Peyer's patch (tissue), 4 donors: ENCODE measurements at regions not wholly inside any gene's neighbourhood (a gene's known extent, or its start where the extent isn't known, plus 50 kb on each side); places are given as distances from the start of the nearest gene placed in this dataset.

Source experiments
- DNase-seq, 3 donors: peaks; one replicate each; pipeline ENCODE4 v3.0.0-alpha.2; 2017 to 2019
- H3K27ac ChIP-seq, 4 donors: fragments of 200-600 bp; sonication (generic); one replicate each; pipeline ENCODE4 v1.5.1; 2016 to 2019
- H3K27me3 ChIP-seq, 2 donors: fragments of 200-600 bp; sonication (generic); one replicate each; pipeline ENCODE4 v1.5.1; 2019
- H3K36me3 ChIP-seq, 3 donors: fragments of 200-600 bp; sonication (generic); one replicate each; pipeline ENCODE4 v1.5.1; 2016 to 2019
- H3K4me1 ChIP-seq, 4 donors: fragments of 200-600 bp; sonication (generic); one replicate each; pipeline ENCODE4 v1.5.1; 2016 to 2019
- H3K4me3 ChIP-seq, 4 donors: fragments of 200-600 bp; sonication (generic); 1 replicate in 3 of 4; 2 replicates in 1 of 4; pipeline ENCODE4 v1.5.1; 2016 to 2019; ENCODE audit warnings: mild to moderate bottlenecking in 1 of 4
- H3K9me3 ChIP-seq, 4 donors: fragments of 200-600 bp; sonication (generic); one replicate each; pipeline ENCODE4 v1.5.1; 2016 to 2019; ENCODE audit warnings: mild to moderate bottlenecking in 1 of 4
- CTCF ChIP-seq, 6 experiments: fragments of 450-650 bp in 4 of 6; fragments of 200-600 bp in 2 of 6; sonication (generic) in 1 of 6; IDR thresholded peaks; one replicate each; pipeline ENCODE4 v1.5.1; 2017 to 2019; ENCODE audit warnings: antibody characterized with exemption in 6 of 6, mild to moderate bottlenecking in 3 of 6, moderate library complexity in 1 of 6
- POLR2A ChIP-seq, 2 donors: fragments of 450-650 bp; IDR thresholded peaks; one replicate each; pipeline ENCODE4 v1.5.1; 2017; ENCODE audit warnings: antibody characterized with exemption in 2 of 2, mild to moderate bottlenecking in 2 of 2, moderate library complexity in 2 of 2

- TF ChIP-seq POLR2A (IDR thresholded peaks at IDR 0.05) (no peak), CTCF (IDR thresholded peaks at IDR 0.05) (no peak)
- DNase-seq = no peak
- no peak overlapping the region for H3K4me3 ChIP-seq
- H3K27me3 ChIP-seq = no peaks in the 10 kb centered on the region
- no peak overlapping the region for H3K27ac ChIP-seq
- H3K4me1 ChIP-seq = no peaks in the 10 kb centered on the region
- H3K9me3 ChIP-seq = peaks cover 0 to 7% (median 0%) of the 10 kb centered on the region in 4 donors
- H3K36me3 ChIP-seq = no peaks in the 10 kb centered on the region
Observed at GRCh38 chr20:39283464-39283863, 321.3 kb downstream of the DHX35 start.

DNA sequence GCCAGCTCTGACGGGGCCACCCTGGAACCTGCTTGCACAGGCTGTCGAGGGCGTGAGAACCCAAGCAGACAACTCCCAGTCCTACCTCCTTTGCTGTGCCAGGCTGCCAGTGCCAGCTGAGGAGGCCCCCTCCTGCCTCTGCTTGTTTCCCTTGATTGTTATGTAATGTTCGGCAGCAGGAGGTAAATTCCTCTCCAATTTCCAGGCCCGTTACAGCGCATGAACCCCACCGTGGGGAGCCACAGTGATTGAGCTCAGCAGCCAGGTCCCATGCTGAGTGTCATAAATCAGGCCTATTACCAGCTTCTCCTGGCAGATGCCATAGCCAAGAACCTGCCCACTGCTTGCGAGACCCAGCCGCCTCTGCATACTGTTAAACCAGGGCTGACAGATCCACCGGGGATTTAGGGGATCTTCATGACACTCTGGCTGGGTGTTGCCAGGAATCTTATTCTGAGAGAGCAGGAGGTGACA, 320.5 kb downstream of the DHX35 start:
- Histone ChIP-seq H3K4me3 (no peak overlapping the region), H3K9me3 (peaks cover 0 to 6% (median 0%) of the 10 kb centered on the region in 4 donors), H3K4me1 (no peaks in the 10 kb centered on the region), H3K36me3 (no peaks in the 10 kb centered on the region), H3K27me3 (no peaks in the 10 kb centered on the region), H3K27ac (no peak overlapping the region)
- TF ChIP-seq POLR2A (IDR thresholded peaks at IDR 0.05) = no peak
- TF ChIP-seq CTCF (IDR thresholded peaks at IDR 0.05) = no peak
- DNase-seq = no peak

- no peak overlapping the region for H3K27ac ChIP-seq
- no peaks in the 10 kb centered on the region for H3K9me3 ChIP-seq
- H3K4me3 ChIP-seq = no peak overlapping the region
Observed at GRCh38 chr20:39280875-39281274, 318.7 kb downstream of the DHX35 start.

DNA sequence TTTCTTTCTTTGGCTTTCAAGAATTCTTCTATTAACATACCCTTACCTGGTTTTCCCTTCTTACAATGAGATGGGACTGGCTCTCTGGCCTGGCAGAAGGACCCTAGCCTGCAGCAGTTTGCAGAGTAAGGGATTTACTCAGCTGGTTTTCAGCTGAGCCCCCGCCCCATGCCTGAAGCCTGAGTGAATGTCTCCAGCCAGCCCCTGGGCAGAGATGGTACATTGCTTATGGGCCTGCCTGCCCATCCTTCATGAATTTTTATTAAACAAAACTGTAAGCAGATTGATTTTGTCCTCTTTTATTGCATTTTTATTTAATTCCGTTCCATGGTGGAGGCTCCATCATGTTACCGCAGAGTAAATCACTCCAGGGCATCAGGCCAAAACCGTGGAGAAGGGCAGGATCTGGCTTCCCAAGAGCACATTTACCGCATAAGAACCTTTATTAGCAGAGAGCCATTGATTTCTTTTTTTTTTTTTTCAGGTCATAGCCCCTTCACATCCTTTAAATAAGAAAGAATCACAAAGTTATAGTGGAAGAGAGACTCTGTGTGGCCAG, 316.2 kb downstream of the DHX35 start:
- Histone ChIP-seq H3K27me3 (no peaks in the 10 kb centered on the region), H3K27ac (no peak overlapping the region), H3K4me3 (no peak overlapping the region), H3K4me1 (no peaks in the 10 kb centered on the region), H3K36me3 (no peaks in the 10 kb centered on the region), H3K9me3 (no peaks in the 10 kb centered on the region)
- DNase-seq = no peak
- no peak for TF ChIP-seq CTCF (IDR thresholded peaks at IDR 0.05)
- no peak for TF ChIP-seq POLR2A (IDR thresholded peaks at IDR 0.05)

More at GRCh38 chr20:39280875-39281274, 318.7 kb downstream of the DHX35 start:
- Histone ChIP-seq H3K27me3 (no peaks in the 10 kb centered on the region), H3K4me1 (no peaks in the 10 kb centered on the region), H3K36me3 (no peaks in the 10 kb centered on the region)
- no peak for DNase-seq
- TF ChIP-seq POLR2A (IDR thresholded peaks at IDR 0.05) (no peak), CTCF (IDR thresholded peaks at IDR 0.05) (no peak)

DNA sequence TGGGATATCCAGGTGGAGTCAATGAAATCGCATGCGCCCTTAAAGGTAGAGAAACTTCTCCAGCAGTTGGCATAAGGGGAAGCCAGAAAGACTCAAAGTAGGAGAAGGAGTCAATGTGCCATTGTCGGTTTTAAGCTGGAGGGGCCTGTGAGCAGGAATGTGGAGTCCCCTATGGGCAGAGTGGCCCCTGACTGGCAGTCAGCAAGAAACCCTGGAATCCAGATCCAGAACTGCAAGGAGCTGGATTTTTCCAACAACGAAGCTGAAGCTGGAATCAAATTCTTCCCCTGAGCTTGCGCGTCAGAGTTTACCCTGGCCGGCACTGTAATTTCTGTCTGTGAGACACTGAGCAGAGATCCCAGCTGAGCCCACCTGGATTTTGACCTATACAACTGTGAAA, 315.0 kb downstream of the DHX35 start:
- no peak overlapping the region for H3K4me3 ChIP-seq
- DNase-seq = no peak
- H3K27ac ChIP-seq = no peak overlapping the region
- H3K9me3 ChIP-seq = no peaks in the 10 kb centered on the region
- TF ChIP-seq CTCF (IDR thresholded peaks at IDR 0.05) = no peak
- no peak for TF ChIP-seq POLR2A (IDR thresholded peaks at IDR 0.05)
- no peaks in the 10 kb centered on the region for H3K36me3 ChIP-seq
- H3K27me3 ChIP-seq = no peaks in the 10 kb centered on the region
- no peaks in the 10 kb centered on the region for H3K4me1 ChIP-seq
